RPMI7951 (cell line): ENCODE measurements at regions not wholly inside any gene's neighbourhood (a gene's known extent, or its start where the extent isn't known, plus 50 kb on each side); places are given as distances from the start of the nearest gene placed in this dataset.

ENCODE experiments used
- DNase-seq: peaks from one replicate; pipeline ENCODE4 v3.0.0-alpha.2; 2012; ENCODE audit warnings: low read depth

GRCh38 chr10:29857843-29858701, 201.3 kb downstream of the JCAD start:
- DNase-seq: peak; percentile 93

DNA sequence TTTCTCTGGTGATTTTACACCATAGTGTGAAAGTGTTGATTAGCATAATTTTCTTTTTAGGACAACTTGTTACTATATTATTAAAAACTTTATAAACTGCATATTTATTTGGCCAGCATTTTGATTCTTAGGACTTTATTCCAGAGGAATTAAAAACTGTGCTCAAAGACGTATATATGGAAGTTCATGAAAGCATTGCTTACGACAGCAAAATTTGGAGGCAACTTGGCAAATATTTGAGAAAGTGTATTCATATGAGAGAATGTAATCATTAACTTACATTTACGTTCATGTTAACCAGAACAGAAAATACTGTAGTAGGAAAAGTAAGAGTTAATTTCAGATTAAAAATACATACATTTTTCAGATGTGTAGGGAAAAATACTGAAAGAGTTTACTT, 203.1 kb downstream of the JCAD start:
- no peak for DNase-seq

GRCh38 chr10:29853913-29854312, 205.5 kb downstream of the JCAD start:
- no peak for DNase-seq

DNA sequence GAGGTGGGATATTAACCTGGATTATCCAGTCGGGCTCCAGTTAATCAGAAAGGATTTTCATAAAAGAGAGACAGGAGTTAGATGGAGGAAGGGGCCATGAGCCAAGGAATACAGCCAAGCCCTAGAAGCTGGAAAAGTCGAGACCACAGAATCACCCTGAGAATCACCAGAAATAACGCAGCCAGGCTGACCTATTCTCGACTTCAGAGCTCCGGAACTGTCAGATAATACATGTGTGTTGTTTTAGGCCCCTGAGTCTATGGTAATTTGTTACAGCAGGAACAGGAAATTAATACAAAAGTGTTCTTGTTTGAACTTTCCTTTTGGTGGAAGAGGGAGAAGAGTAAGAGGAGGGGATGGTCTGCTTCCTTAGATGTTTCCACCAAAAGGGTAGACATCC, 208.1 kb downstream of the JCAD start:
- no peak for DNase-seq

DNA sequence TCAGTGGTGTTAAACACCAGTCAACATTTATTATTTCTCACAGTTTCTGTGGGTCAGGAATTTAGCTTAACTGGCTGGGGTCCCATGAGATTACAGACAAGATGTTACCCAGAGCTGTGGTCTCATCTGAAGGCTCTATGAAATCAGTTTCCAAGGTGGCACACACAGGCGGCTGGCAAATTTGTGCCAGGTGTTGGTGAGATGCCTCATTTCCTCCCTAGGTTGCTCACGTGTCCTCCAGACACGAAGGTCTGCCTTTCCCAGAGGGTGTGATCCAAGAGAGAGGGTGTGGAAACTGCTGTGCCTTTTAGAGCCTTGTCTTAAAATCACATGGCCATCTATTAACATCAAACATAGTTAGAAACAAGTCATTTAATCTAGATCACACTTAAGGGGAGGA, 209.0 kb downstream of the JCAD start:
- DNase-seq: no peak

DNA sequence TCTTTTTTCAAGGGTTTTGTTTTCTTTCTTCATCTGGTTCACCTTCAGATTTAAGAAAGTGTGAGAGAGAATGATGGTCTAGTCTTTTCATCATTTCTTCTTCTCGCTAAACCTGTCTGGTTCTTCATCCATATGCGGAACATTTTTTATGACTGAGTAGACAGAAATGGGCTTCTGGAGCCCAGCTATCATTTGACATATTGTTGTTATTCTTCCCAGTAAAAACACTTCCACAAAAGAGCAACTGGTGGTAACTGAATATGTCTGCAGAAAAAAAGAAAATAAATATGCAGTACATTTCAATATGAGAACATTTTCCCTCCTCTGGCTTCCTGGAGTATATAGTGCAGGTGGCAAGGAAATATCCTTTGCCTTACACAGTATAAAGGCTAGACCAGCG, 209.5 kb downstream of the JCAD start:
- no peak for DNase-seq

GRCh38 chr10:29849126-29849833, 210.1 kb downstream of the JCAD start:
- DNase-seq: peak; percentile 98

DNA sequence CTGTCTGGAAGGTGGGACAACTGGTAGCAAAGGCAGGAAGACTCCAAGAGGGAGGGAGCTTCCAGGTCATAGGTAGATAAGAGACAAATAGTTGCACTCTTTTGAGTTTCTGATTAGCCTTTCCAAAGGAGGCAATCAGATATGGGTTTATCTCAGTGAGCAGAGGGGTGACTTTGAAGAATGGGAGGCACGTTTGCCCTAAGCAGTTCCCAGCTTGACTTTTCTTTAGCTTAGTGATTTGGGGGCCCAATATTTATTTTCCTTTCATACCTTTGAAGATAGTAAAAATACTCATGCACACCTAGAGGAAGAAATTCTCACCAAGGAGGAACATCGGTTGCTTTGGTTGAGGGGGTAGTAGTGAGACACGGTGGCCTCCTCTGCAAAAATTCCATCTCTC, 212.1 kb upstream of the SVIL start:
- DNase-seq: no peak

DNA sequence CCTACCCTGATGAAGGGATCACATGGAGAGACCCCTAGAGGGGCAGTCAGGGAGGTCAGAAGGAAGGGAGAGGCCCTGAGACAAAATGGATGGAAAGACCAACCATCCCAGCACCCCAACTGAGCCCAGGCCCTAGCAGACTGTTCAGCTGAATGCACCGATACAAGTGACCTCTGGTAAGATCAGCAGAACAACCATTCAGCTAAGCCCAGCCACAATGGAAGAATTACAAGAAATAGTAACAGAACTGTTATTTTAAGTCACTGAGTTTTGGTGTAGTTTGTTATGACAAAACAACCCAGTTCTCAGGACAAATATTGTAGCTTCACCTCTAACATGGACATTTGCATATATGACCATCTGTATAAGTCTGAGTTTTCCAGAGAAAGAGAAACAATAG, 210.4 kb upstream of the SVIL start:
- no peak for DNase-seq

GRCh38 chr10:29843143-29843542, 208.4 kb upstream of the SVIL start:
- DNase-seq: no peak

DNA sequence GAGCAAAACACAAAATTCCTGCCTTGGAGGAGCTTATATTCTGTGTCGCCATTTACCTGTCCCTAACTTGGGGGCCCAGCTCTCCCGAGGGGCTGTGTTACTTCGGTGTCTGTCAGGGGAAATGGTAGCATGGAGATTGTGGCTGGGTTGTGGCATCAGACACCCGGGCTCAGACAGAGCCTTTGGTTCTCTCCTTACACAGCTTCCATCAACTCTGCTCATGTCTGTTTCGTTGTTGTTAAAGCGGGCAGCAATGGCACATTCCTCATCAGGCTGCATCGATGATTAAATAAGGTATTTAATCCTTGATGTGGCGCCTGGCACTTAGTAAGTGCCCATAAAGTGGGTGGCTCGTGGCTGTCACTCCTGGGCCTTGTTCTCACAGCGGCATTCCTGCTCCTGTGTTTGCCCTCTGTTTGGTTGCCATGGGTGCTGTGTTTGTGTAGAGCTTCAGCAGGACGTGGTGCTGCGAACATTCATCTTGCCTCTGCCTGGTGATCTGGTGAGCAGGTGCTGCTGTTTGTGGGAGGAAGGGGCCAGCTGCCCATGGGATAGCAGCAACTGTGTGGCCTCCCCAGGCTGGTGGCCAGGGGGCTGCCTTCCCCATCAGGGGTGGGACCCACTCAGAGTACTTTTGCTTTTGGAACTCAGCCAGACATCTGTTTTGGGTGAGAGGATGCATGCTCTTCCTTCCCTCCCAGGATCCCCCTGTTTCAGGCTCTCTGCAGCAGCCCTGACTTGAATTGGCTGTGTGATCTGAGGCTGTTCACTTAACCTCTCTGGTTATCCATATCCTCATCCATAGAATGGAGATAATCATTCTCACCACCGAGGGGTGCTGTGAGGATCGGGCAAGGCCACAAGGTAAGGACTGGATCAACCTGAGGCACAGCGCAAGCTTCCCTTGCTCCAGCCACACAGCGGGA, 207.2 kb upstream of the SVIL start:
- DNase-seq: peak; percentile 84

DNA sequence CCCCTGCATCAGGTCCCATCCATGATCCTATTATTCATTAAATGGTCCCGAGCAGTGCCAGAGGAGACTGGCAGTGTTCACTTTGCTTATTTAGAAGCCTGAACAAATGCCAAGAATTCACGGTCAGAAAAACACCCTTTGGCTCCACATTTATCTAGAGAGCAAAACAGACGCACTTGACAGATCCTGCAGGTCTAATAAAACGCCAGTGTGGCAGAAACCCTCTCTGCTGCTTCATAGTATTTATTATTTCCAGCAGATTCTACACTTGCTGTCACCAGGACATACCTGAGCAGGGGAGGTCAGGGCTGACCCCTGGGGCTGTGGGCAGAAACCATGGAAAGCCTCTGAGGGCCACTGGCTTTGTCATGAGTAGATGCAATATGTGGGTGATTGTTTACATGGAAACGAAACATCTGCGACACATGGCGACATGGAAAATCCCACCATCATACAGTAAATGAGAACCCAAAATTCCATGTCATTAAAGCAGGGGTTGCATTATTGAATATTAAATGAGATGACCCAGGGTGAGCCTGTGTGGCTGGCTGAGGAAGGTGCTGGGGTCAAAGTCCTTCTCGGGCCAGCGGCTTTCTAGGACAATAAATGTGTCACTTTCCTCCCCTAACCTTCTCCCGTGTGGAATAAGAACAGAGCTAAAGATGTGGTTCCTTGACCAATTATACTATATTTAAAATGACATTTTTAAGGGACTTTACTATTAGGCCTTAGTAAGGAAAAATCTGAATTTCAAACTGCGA, 205.9 kb upstream of the SVIL start:
- DNase-seq: no peak

- no peak for DNase-seq
Measured at GRCh38 chr10:29839826-29840515, 205.2 kb upstream of the SVIL start.

- no peak for DNase-seq
Measured at GRCh38 chr10:29838539-29838938, 203.8 kb upstream of the SVIL start.

GRCh38 chr10:29837586-29837985, 202.8 kb upstream of the SVIL start:
- no peak for DNase-seq

DNA sequence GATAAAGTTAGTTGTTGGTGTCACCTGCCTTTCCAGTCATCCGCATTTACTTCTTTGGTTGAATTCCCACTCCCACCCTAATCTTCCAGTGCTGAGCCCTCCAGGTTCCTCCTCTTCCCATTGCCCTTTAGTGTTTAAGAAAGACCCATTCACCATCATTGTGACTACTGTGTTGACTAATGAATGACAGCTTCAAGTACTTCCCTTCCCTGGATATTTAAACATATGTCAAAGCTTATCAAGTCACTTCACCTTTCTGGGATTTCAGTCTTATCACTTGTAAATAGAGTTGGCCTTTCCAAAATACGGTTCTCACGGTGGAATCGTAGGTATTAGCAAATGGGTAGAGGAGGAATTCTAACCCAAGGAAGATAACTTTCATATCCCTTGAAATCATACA, 201.6 kb upstream of the SVIL start:
- no peak for DNase-seq

- peak; percentile 50 for DNase-seq
Measured at GRCh38 chr10:29835055-29835454, 200.3 kb upstream of the SVIL start.

GRCh38 chr10:29830531-29831512, 196.1 kb upstream of the SVIL start:
- no peak for DNase-seq

- no peak for DNase-seq
Measured at GRCh38 chr10:29829776-29830175, 195.0 kb upstream of the SVIL start.

DNA sequence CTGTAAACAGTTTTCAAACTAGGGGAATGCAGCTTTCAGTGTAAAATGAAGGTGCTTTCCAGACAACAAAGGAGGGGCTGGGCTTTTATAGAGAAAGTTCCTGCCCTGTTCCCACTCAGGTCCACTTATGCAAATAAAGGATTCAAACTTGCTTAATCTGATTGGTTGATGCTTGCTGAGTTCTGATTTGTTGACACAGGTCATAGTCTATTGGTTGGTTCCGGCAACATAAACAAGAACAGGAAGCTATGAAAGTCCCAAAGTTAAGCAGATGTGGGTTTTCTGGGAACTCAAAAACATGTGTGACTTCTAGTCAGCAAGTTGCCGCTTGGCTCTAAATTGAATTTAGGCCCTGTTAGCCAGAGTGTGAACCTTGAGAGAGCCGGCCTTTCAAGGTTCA, 194.2 kb upstream of the SVIL start:
- DNase-seq: peak; percentile 21
